GM12878 (cell line): ENCODE measurements at regions not wholly inside any gene's neighbourhood (a gene's known extent, or its start where the extent isn't known, plus 50 kb on each side); places are given as distances from the start of the nearest gene placed in this dataset.

Experiments used
- ATF2 ChIP-seq: IDR thresholded peaks from 2 replicates; pipeline ENCODE4 v1.6.1; 2012; ENCODE audit warnings: low read length, inconsistent platforms
- ATF7 ChIP-seq: fragments of 450-650 bp; IDR thresholded peaks from 2 replicates; pipeline ENCODE4 v1.6.1; 2016; ENCODE audit warnings: low read depth, mild to moderate bottlenecking
- BACH1 ChIP-seq: fragments of 450-650 bp; IDR thresholded peaks from 2 replicates; pipeline ENCODE4 v1.6.1; 2017; ENCODE audit warnings: mild to moderate bottlenecking, borderline replicate concordance
- BCL11A ChIP-seq: IDR thresholded peaks from 2 replicates; pipeline ENCODE4 v1.6.1; 2011; ENCODE audit warnings: low read depth, low read length
- BCL3 ChIP-seq: IDR thresholded peaks from 2 replicates; pipeline ENCODE4 v1.6.1; 2011; ENCODE audit warnings: borderline replicate concordance, low read depth, mild to moderate bottlenecking, moderate library complexity, low read length; ENCODE audit not compliant: insufficient read depth, poor library complexity, severe bottlenecking
- CBX3 ChIP-seq: fragments of 200-600 bp; sonication (generic); IDR thresholded peaks from 2 replicates; pipeline ENCODE4 v1.6.1; 2016; ENCODE audit warnings: low read depth, borderline replicate concordance
- CHD4 ChIP-seq: fragments of 200-600 bp; sonication (generic); IDR thresholded peaks from 2 replicates; pipeline ENCODE4 v1.6.1; 2016; ENCODE audit warnings: mild to moderate bottlenecking
- CREM ChIP-seq: IDR thresholded peaks from 2 replicates; pipeline ENCODE4 v1.6.1; 2014; ENCODE audit warnings: antibody characterized with exemption, low read depth
- EGR1 ChIP-seq, 2 experiments: IDR thresholded peaks; 1 replicate in 1 of 2; 2 replicates in 1 of 2; pipeline ENCODE4 v1.6.1; 2011 to 2012; ENCODE audit warnings: low read depth in 2 of 2, low read length in 2 of 2, borderline replicate concordance in 1 of 2, mild to moderate bottlenecking in 1 of 2, moderate library complexity in 1 of 2
- GABPA ChIP-seq: IDR thresholded peaks from 2 replicates; pipeline ENCODE4 v1.6.1; 2014; ENCODE audit warnings: antibody characterized with exemption, low read depth, mild to moderate bottlenecking, inconsistent platforms
- MTA2 ChIP-seq: fragments of 450-650 bp; IDR thresholded peaks from 2 replicates; pipeline ENCODE4 v1.6.1; 2016; ENCODE audit warnings: low read depth, mild to moderate bottlenecking, moderate library complexity
- MXI1 ChIP-seq: fragments of 150-350 bp; IDR thresholded peaks from 2 replicates; pipeline ENCODE4 v1.6.1; 2011; ENCODE audit warnings: low read depth, mild to moderate bottlenecking, inconsistent platforms, low read length, improper control_type of control experiment
- NFXL1 ChIP-seq: fragments of 450-650 bp; IDR thresholded peaks from 2 replicates; pipeline ENCODE4 v1.6.1; 2017; ENCODE audit warnings: antibody characterized with exemption, mild to moderate bottlenecking, borderline replicate concordance
- PAX8 ChIP-seq: fragments of 450-650 bp; IDR thresholded peaks from 2 replicates; pipeline ENCODE4 v1.6.1; 2017; ENCODE audit warnings: mild to moderate bottlenecking, moderate library complexity
- POLR2A ChIP-seq: IDR thresholded peaks from 2 replicates; pipeline ENCODE4 v1.6.1; 2011; ENCODE audit warnings: low read depth, mild to moderate bottlenecking, low read length
- RUNX3 ChIP-seq: IDR thresholded peaks from 2 replicates; pipeline ENCODE4 v1.6.1; 2012; ENCODE audit warnings: low read length, inconsistent platforms
- SKIL ChIP-seq: fragments of 450-650 bp; IDR thresholded peaks from 2 replicates; pipeline ENCODE4 v1.6.1; 2017; ENCODE audit warnings: mild to moderate bottlenecking, low read depth, inconsistent platforms; ENCODE audit not compliant: poor library complexity, severe bottlenecking
- SMAD1 ChIP-seq: fragments of 450-650 bp; IDR thresholded peaks from 2 replicates; pipeline ENCODE4 v1.6.1; 2018; ENCODE audit warnings: mild to moderate bottlenecking, low read depth; ENCODE audit not compliant: partially characterized antibody
- SMARCA5 ChIP-seq: fragments of 450-650 bp; IDR thresholded peaks from 2 replicates; pipeline ENCODE4 v1.6.1; 2017; ENCODE audit warnings: mild to moderate bottlenecking
- SP1 ChIP-seq: IDR thresholded peaks from one replicate; pipeline ENCODE4 v1.6.1; 2011; ENCODE audit warnings: low read depth, low read length
- SPI1 ChIP-seq: IDR thresholded peaks from 2 replicates; pipeline ENCODE4 v1.6.1; 2011; ENCODE audit warnings: low read depth, mild to moderate bottlenecking, low read length, moderate library complexity, borderline replicate concordance; ENCODE audit not compliant: insufficient read depth
- SUPT20H ChIP-seq: IDR thresholded peaks from 2 replicates; pipeline ENCODE4 v1.6.1; 2011; ENCODE audit warnings: low read depth, mild to moderate bottlenecking, low read length, moderate library complexity, borderline replicate concordance; ENCODE audit not compliant: control insufficient read depth
- USF2 ChIP-seq: IDR thresholded peaks from 2 replicates; pipeline ENCODE4 v1.6.1; 2011; ENCODE audit warnings: low read depth, low read length, improper control_type of control experiment, borderline replicate concordance
- ZNF24 ChIP-seq: fragments of 450-650 bp; IDR thresholded peaks from 2 replicates; pipeline ENCODE4 v1.6.1; 2017; ENCODE audit warnings: antibody characterized with exemption, mild to moderate bottlenecking

GRCh38 chr17:79340333-79341221 lies 266.0 kb downstream of the ENGASE start (continued):
- peak; percentile 91 for TF ChIP-seq RUNX3
- no peak for TF ChIP-seq CBX3
- TF ChIP-seq POLR2A, result 0 out of 2 replicates have a peak, but pooled peaks have one; percentile 22
- no peak for TF ChIP-seq ZNF24
- no peak for TF ChIP-seq USF2
- TF ChIP-seq CREM, result peak; percentile 80; the same call in 1 of the 2 replicates
- TF ChIP-seq SKIL, result peak; percentile 40
- TF ChIP-seq SMARCA5, result no peak
- TF ChIP-seq BACH1, result 0 out of 2 replicates have a peak, but pooled peaks have one; percentile 33
- TF ChIP-seq ATF7, result no peak
- no peak for TF ChIP-seq BCL3
- TF ChIP-seq SUPT20H, result no peak
- no peak for TF ChIP-seq NFXL1
- TF ChIP-seq EGR1 (IDR thresholded peaks at IDR 0.05; ENCODE audit: borderline replicate concordance in 1 of 2, low read depth in 2 of 2, low read length in 2 of 2), result peak in 1 of 2 experiments; percentile 76; a peak in 1 of 3 replicates
- peak; percentile 69; the same call in 1 of the 2 replicates for TF ChIP-seq SPI1
- TF ChIP-seq GABPA, result no peak
- TF ChIP-seq CHD4, result no peak
- TF ChIP-seq MTA2, result peak; percentile 50; the same call in 1 of the 2 replicates
- peak; percentile 79 for TF ChIP-seq BCL11A
- peak; percentile 67 for TF ChIP-seq ATF2
- TF ChIP-seq SMAD1, result no peak
- TF ChIP-seq MXI1, result no peak
- peak; percentile 58 for TF ChIP-seq SP1
- peak; percentile 98 for TF ChIP-seq PAX8
